ENCODE measurements at regions not wholly inside any gene's neighbourhood (a gene's known extent, or its start where the extent isn't known, plus 50 kb on each side); places are given as distances from the start of the nearest gene placed in this dataset.

GRCh38 chr2:114119862-114120261, 230.0 kb downstream of the ACTR3 start:
- FAIRE-seq = no peak
- H3K27ac ChIP-seq = no peak overlapping the region
- WGBS, 2 donors = 83 to 91% methylated on average over 7 of the region's 7 CpGs

GRCh38 chr2:114122930-114123329, 233.0 kb downstream of the ACTR3 start:
- Histone ChIP-seq H3K4me3 (no peak overlapping the region), H3K36me3 (no peaks in the 10 kb centered on the region), H3K27me3 (no peaks in the 10 kb centered on the region), H3K27ac (no peak overlapping the region), H3K9me3 (no peaks in the 10 kb centered on the region), H3K4me1 (no peaks in the 10 kb centered on the region)
- intact Hi-C loops (cut with DNase I) = no loop called here
- no peak for DNase-seq
- no peak for ATAC-seq
- 54 to 59% methylated on average over 10 of the region's 10 CpGs for WGBS, 2 donors
- FAIRE-seq = no peak
- TF ChIP-seq CTCF (IDR thresholded peaks at IDR 0.05) = no peak

More at GRCh38 chr2:114119862-114120261, 230.0 kb downstream of the ACTR3 start:
- Histone ChIP-seq H3K9me3 (no peaks in the 10 kb centered on the region), H3K36me3 (no peaks in the 10 kb centered on the region), H3K4me3 (no peak overlapping the region), H3K27me3 (no peaks in the 10 kb centered on the region), H3K4me1 (no peaks in the 10 kb centered on the region)
- no peak for DNase-seq
- no peak for ATAC-seq
- intact Hi-C loops (cut with DNase I) = no loop called here
- TF ChIP-seq CTCF (IDR thresholded peaks at IDR 0.05) = no peak

GRCh38 chr2:114123925-114124324, 234.0 kb downstream of the ACTR3 start:
- no peak for FAIRE-seq
- TF ChIP-seq CTCF (IDR thresholded peaks at IDR 0.05) = no peak
- WGBS, 2 donors = 81 to 88% methylated on average over 3 of the region's 3 CpGs

GRCh38 chr2:114127372-114127771, 237.5 kb downstream of the ACTR3 start:
- FAIRE-seq = no peak
- no peak for ATAC-seq
- intact Hi-C loops (cut with DNase I) = no loop called here

More at GRCh38 chr2:114123925-114124324, 234.0 kb downstream of the ACTR3 start:
- Histone ChIP-seq H3K27me3 (no peaks in the 10 kb centered on the region), H3K9me3 (no peaks in the 10 kb centered on the region), H3K4me1 (no peaks in the 10 kb centered on the region), H3K27ac (no peak overlapping the region), H3K4me3 (no peak overlapping the region), H3K36me3 (no peaks in the 10 kb centered on the region)
- intact Hi-C loops (cut with DNase I) = no loop called here
- DNase-seq = no peak
- ATAC-seq = no peak

GRCh38 chr2:114128263-114128662, 238.4 kb downstream of the ACTR3 start:
- no peaks in the 10 kb centered on the region for H3K36me3 ChIP-seq
- DNase-seq (no peak), FAIRE-seq (no peak), ATAC-seq (no peak)
- no peak overlapping the region for H3K27ac ChIP-seq
- 82 to 85% methylated on average over 3 of the region's 3 CpGs for WGBS, 2 donors
- no peaks in the 10 kb centered on the region for H3K4me1 ChIP-seq
- TF ChIP-seq CTCF (IDR thresholded peaks at IDR 0.05) = no peak
- intact Hi-C loops (cut with DNase I) = no loop called here
- no peak overlapping the region for H3K4me3 ChIP-seq
- H3K9me3 ChIP-seq = no peaks in the 10 kb centered on the region
- no peaks in the 10 kb centered on the region for H3K27me3 ChIP-seq

More at GRCh38 chr2:114127372-114127771, 237.5 kb downstream of the ACTR3 start:
- no peak for DNase-seq
- 78 to 88% methylated on average over 2 of the region's 2 CpGs for WGBS, 2 donors
- Histone ChIP-seq H3K27ac (no peak overlapping the region), H3K9me3 (no peaks in the 10 kb centered on the region), H3K27me3 (no peaks in the 10 kb centered on the region), H3K36me3 (no peaks in the 10 kb centered on the region), H3K4me3 (no peak overlapping the region), H3K4me1 (no peaks in the 10 kb centered on the region)
- no peak for TF ChIP-seq CTCF (IDR thresholded peaks at IDR 0.05)
